ENCODE measurements at regions not wholly inside any gene's neighbourhood (a gene's known extent, or its start where the extent isn't known, plus 50 kb on each side); places are given as distances from the start of the nearest gene placed in this dataset.
"Not testable (repeated sequence)": the region's sequence is repeated elsewhere in the genome, so short reads cannot be mapped to it uniquely, and the experiment has no call there.

GRCh38 chr6:170146640-170147039 lies 144.2 kb downstream of the DLL1 start:
- DNase-seq, result no peak

GRCh38 chr6:170146131-170146530 lies 144.7 kb downstream of the DLL1 start:
- not testable (repeated sequence) for DNase-seq

DNA sequence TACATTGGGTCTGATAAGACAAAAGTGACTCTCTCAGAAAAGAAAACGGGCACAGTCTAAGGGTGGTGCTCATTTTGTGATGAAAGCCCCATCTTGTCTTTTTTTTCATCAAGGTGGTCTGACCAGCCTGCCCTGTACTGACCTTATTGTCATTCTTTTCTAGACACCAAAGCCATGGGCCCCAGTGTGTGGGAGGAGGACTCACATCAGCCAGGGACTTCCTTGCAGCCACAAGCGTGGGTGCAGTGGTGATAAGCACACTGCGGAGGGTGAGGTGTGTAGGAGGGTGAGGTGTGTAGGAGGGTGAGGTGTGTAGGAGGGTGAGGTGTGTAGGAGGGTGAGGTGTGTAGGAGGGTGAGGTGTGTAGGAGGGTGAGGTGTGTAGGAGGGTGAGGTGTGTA lies 145.2 kb downstream of the DLL1 start:
- DNase-seq, result peak; percentile 39

- DNase-seq, result no peak
Observed at GRCh38 chr6:170145272-170145592, 145.6 kb downstream of the DLL1 start.

- DNase-seq, result no peak
Observed at GRCh38 chr6:170144571-170145271, 146.2 kb downstream of the DLL1 start.

GRCh38 chr6:170143401-170144150 lies 147.3 kb downstream of the DLL1 start:
- no peak for DNase-seq

DNA sequence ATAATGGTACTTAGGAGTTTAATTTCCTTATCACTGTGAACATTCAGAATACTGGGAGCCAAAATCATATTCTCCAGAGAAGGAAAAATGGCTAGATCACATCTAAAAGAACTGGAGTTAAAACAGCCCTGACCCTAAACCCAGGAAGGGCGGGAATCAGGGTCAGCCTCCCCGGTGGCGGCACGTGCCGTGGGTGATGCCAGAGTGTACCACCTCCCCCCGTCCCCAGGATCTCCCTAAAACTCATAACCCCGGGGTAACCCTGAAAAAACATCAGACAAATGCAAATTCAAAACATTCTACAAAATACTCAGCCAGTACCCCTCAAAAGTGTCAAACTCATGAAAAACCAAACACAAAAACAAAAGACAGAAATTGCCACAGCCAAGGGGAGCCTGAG lies 148.3 kb downstream of the DLL1 start:
- no peak for DNase-seq

DNA sequence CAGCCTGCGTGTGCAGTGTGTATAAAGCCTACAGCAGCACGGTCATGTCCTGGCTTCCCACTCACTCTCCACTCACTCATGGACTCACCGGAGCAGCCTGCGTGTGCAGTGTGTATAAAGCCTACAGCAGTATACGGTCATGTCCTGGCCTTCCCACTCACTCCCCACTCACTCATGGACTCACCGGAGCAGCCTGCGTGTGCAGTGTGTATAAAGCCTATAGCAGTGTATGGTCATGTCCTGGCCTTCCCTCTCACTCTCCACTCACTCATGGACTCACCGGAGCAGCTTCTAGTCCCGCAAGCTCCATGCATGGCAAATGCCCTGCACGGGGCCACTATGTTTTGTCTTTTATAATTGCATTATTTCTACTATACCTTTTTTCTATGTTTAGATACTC lies 149.8 kb downstream of the DLL1 start:
- DNase-seq, result not testable (repeated sequence)

- no peak for DNase-seq
Observed at GRCh38 chr6:170140129-170140528, 150.7 kb downstream of the DLL1 start.

- no peak for DNase-seq
Observed at GRCh38 chr6:170139531-170139930, 151.3 kb downstream of the DLL1 start.

- DNase-seq, result not testable (repeated sequence)
Observed at GRCh38 chr6:170139046-170139445, 151.8 kb downstream of the DLL1 start.

GRCh38 chr6:170137911-170138910 lies 152.7 kb downstream of the DLL1 start:
- DNase-seq, result no peak

GRCh38 chr6:170137176-170137891 lies 153.5 kb downstream of the DLL1 start:
- no peak for DNase-seq

DNA sequence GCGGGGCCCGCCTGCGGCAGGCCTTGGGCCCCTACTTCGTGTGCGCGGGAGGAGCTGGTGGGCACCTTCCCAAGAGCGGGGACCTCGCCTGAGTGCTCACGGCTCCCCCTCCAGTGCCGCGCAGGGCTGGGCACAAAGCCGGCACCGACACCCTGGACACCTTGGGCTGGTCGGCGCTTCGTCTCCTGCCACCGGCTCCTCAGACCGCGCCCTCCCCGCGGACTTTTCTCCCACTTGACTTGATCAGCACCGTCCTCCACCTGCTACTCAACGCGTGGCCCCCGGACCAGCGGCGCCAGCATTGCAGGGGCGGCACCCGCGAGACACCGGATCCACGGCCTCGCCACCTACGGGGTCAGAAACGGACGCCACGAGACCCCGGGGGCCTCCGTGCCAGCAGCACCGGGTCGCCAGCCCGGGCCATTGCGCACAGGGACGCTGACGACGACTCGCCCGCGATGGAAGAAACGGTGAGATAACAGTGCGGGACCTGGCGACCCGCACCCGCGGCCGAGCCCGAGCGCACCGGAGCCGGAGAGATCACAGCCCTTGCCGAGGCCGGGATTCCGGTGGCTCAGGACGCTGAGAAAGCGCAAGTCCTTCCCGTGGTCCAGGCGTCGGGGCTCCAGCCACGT lies 154.2 kb downstream of the DLL1 start:
- no peak for DNase-seq

DNA sequence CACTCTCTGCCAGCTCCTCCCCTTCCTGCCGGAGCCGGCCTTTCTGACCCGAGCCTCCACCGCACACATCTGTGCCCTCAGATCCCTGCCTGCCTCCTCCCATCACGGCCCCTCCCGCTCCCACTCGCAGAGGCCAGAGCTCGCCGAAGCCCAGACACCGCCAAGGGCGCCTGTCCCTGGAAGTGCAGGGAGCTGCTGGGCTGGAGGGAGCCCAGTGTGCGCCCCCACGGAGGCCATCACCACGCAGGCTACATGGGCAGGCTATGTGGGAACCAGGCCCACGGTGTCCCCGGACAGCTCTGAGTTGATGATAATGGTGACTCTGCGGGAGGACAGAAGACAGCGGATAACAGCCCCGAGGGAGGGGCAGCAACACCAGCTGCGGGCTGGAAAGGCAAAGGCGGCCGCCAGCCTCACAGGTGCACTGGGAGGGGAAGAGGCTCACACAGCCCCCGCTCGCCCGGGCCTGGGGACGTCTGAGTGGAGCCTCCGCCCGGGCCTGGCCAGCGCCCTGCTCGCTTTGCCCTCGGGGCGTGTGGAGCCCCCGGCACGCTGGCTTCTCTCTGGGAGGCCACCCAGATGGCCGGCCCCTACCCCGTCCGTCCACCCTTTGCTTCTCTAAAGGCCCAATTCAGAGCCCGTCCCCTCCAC lies 154.9 kb downstream of the DLL1 start:
- DNase-seq, result no peak

DNA sequence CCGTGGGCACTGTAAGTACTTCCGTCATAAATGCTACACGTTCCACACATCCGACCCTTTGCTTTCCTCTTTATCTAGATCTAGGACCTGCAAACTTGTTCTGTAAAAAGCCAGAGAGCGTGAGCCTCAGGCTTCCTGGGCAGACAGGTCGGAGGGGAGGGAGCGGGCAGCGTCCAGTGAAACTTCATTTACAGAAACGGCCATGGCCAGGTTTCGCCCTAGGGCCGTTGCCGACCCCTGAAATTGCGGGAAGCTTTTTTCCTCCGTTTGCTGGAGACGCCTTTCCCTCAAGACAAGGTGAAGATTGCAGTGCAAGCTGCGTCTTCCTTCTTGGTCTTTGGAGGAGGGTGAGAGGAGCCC lies 155.4 kb downstream of the DLL1 start:
- no peak for DNase-seq

DNA sequence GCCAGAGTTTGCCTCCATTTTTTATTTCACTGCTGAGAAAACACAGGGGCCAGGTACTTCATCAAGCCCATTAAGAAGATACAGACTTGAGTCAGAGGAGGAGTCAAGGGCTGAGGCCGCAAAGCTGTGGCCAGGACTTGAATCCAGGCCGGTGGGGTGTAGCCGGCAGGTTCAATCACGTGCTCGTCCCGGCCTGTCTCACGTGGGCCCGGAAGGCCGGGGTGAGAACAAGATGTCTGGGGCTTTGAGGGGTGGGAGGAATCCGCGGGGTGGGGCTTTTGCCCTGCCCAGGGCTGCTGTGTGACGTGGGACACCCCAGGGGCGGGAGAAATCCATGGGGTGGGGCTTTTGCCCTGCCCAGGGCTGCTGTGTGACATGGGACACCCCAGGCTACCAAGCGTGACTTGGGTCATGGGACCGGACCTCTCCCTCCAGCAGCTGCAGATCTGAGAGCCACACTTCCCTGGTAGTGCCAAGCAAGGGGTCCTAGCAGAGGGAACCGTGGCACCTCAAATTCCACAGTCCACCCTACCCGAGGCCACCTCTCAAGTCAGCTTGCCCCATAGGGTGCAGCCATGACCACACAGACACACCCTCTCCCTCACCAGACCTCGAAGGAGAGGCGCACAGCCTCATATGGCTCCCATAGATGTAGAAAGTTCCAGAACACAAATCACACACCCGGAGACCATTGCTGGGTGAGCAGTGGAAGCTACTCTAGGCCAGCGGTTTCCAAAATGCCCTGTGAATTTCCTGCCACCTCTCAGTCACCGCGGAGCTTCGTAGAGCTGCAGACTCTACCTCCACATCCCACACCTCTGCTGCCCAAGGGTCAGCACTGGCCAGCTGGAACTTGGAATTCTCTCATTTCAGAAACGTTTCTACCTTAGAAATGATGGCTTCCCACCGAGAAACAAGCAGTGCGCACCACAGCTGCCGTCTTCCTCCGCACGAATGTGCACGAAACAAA lies 156.1 kb downstream of the DLL1 start:
- no peak for DNase-seq

- no peak for DNase-seq
Observed at GRCh38 chr6:170134031-170134470, 156.8 kb downstream of the DLL1 start.

DNA sequence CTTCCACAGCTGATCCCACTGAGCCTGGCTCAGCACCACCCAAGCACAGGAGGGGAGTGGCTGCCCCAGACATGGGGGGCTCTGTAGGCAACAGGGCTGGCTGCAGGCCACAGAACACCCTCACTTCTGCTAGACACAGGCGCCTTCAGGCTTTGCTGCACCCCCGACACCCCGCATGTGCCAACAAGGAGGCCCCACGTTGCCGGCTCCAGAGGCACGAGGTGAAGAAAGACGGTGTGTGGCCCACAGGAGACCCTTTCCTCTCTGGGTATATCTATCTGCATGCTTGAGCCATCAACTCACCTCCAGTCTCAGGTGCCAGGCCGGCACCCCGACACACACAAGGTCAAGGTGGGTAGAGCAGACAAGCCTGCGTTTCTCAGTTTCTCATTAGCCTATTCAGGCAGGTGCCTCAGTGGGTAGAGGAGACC lies 158.3 kb downstream of the DLL1 start:
- no peak for DNase-seq

GRCh38 chr6:170132011-170132521 lies 158.8 kb downstream of the DLL1 start:
- DNase-seq, result no peak

Data from stimulated activated CD4-positive, alpha-beta T cell treated with anti-CD3 and anti-CD28 coated beads, Interleukin-15, amount 100 ng/mL, for 24 hours (primary cell).